ENCODE measurements at regions not wholly inside any gene's neighbourhood (a gene's known extent, or its start where the extent isn't known, plus 50 kb on each side); places are given as distances from the start of the nearest gene placed in this dataset.

GRCh38 chr19:30745476-30745985 lies 373.3 kb downstream of the ZNF536 start:
- TF ChIP-seq CTCF (IDR thresholded peaks at IDR 0.05) (no peak), EP300 (IDR thresholded peaks at IDR 0.05) (no peak), POLR2AphosphoS5 (IDR thresholded peaks at IDR 0.05) (no peak)
